Adrenal gland (tissue), 9 donors: ENCODE measurements at regions not wholly inside any gene's neighbourhood (a gene's known extent, or its start where the extent isn't known, plus 50 kb on each side); places are given as distances from the start of the nearest gene placed in this dataset.

Experiments
- DNase-seq, 7 donors: peaks; one replicate each; pipeline ENCODE4 v3.0.0-alpha.2; 2019 to 2020
- H3K27ac ChIP-seq, 5 donors: fragments of 200-600 bp; sonication (generic) in 4 of 5; 1 replicate in 3 of 5; 2 replicates in 2 of 5; pipeline versions ENCODE4 v1.5.1 to v1.8.0; 2016 to 2020; ENCODE audit warnings: mild to moderate bottlenecking in 1 of 5
- H3K27me3 ChIP-seq: fragments of 200-600 bp; 2 replicates; pipeline ENCODE4 v1.8.0; 2021
- H3K36me3 ChIP-seq, 2 donors: fragments of 200-600 bp; replicated peaks in 1 of 2; 1 replicate in 1 of 2; 2 replicates in 1 of 2; pipeline versions ENCODE4 v1.5.1 to v1.8.0; 2018 to 2022
- H3K4me1 ChIP-seq, 2 donors: fragments of 200-600 bp; replicated peaks in 1 of 2; 1 replicate in 1 of 2; 2 replicates in 1 of 2; pipeline versions ENCODE4 v1.5.1 to v1.8.0; 2018 to 2021
- H3K4me3 ChIP-seq, 4 donors: fragments of 200-600 bp; sonication (generic) in 3 of 4; one replicate each; pipeline ENCODE4 v1.5.1; 2016 to 2018
- H3K9me3 ChIP-seq, 3 donors: fragments of 200-600 bp; sonication (generic) in 1 of 3; replicated peaks in 1 of 3; 1 replicate in 2 of 3; 2 replicates in 1 of 3; pipeline versions ENCODE4 v1.5.1 to v1.8.0; 2016 to 2021
- POLR2A ChIP-seq, 2 donors: fragments of 450-650 bp; IDR thresholded peaks; one replicate each; pipeline ENCODE4 v1.6.1; 2017; ENCODE audit warnings: antibody characterized with exemption in 2 of 2, mild to moderate bottlenecking in 2 of 2, moderate library complexity in 1 of 2
- WGBS, 4 donors: extraction: QIAGEN DNeasy Blood & Tissue Kit in 2 of 4; methylation state at CpG; one replicate each; pipeline versions ENCODE4 v1.1.5 to v1.1.7; 2013 to 2017; 5-methylcytosine and 5-hydroxymethylcytosine counted together
- intact Hi-C, 2 donors: fragments of 100-400 bp; cut with DNase I; formaldehyde crosslinking; loops; one replicate each; pipeline versions ENCODE4 v1.14.1 to v1.15.0; 2022 to 2023
- TF ChIP-seq, protein P1 (sequence below), 6 experiments: fragments of 450-650 bp in 4 of 6; fragments of 200-600 bp in 2 of 6; sonication (generic) in 1 of 6; IDR thresholded peaks; 1 replicate in 5 of 6; 2 replicates in 1 of 6; pipeline versions ENCODE4 v1.5.1 to v1.8.0; 2016 to 2021; ENCODE audit warnings: antibody characterized with exemption in 6 of 6, mild to moderate bottlenecking in 2 of 6, moderate library complexity in 1 of 6
- donor health status: healthy with polysubstance abuse.
- donor health status: Bipolar disorder and iron deficiency.
- donor health status: DM: yes; HTN: yes; CAD: no.
- donor health status: DM: no; HTN: no; CAD: no.
- donor health status: DM: no; HTN: no; CAD: no.

DNA sequence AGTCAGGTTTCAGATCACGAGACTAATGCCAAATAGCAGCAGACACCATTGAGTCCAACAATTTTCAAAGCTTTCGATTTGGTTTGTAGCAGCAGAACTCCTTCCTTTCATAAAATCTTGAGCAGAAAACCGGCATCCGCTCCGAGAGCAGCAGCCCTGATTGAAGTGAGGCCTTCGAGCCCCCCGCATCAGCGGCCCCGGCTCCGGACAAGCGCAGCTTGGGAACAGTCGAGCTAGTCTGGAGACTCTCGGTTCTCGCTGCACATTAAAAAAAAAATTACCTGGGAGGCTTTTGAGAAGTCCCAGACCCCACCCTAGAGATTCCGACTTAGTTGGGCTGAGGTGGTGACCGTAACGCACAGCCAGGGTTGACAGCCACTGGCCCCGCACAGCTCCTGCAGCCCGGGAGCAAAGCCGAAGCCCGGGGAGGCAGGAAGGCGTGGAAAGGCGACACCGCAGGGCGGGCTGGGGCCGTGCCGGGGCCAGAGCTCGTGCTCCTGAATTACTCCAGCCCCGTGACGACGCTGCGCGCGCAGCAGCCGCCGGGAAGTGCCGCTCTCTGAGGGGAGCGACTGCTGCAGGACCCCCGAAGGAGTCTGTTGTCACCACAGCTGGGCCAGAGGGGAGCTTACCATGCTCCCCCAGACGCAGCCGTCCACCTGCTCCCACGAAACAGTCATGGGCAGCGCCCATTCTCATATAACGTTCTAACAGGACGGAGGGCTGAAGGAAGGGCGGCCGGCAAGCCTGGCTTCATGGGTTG is 57.8 kb downstream of the SPATA19 start:
- Histone ChIP-seq H3K9me3 (no peaks in the 10 kb centered on the region), H3K27me3 (peaks cover 2% of the 10 kb centered on the region), H3K36me3 (no peaks in the 10 kb centered on the region), H3K4me3 (no peak overlapping the region), H3K4me1 (no peaks in the 10 kb centered on the region), H3K27ac (no peak overlapping the region)
- intact Hi-C loops: no loop called here
- no peak for TF ChIP-seq POLR2A (IDR thresholded peaks at IDR 0.05)
- TF ChIP-seq, protein P1, sequence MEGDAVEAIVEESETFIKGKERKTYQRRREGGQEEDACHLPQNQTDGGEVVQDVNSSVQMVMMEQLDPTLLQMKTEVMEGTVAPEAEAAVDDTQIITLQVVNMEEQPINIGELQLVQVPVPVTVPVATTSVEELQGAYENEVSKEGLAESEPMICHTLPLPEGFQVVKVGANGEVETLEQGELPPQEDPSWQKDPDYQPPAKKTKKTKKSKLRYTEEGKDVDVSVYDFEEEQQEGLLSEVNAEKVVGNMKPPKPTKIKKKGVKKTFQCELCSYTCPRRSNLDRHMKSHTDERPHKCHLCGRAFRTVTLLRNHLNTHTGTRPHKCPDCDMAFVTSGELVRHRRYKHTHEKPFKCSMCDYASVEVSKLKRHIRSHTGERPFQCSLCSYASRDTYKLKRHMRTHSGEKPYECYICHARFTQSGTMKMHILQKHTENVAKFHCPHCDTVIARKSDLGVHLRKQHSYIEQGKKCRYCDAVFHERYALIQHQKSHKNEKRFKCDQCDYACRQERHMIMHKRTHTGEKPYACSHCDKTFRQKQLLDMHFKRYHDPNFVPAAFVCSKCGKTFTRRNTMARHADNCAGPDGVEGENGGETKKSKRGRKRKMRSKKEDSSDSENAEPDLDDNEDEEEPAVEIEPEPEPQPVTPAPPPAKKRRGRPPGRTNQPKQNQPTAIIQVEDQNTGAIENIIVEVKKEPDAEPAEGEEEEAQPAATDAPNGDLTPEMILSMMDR (IDR thresholded peaks at IDR 0.05): no peak
- 9 to 28% (median 15%) methylated on average over 22 to 47 of the region's 47 CpGs for WGBS, 4 donors
- peak in 1 of 7 donors; percentile 10 for DNase-seq

DNA sequence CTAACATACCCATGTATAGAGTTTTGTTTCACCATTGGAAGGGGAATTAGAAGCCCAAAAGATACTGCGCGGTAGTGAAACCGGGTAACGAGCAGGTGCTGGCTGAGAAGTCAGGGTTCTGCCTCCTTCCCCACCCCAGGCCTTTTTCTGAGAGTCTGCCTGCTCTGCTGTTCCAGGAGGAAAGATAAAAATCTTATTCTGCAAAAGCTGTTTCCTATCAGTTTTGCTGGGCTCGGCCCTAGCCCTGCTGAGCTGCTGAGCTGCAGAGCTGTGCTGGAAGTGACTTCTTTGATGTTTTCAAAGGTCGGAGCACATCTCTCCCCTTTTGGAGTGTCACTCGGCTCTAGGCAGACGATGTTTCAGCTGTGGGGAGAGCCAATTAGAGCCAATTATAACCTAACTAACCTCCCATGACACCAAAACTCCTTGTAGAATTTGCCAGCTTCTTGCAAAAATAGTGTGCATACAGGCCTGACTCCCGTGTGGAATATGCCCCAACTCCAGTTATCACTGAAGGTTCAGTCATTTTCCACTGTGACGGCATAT is 59.4 kb downstream of the SPATA19 start:
- H3K36me3 ChIP-seq: no peaks in the 10 kb centered on the region
- H3K4me1 ChIP-seq: no peaks in the 10 kb centered on the region
- peaks cover 2% of the 10 kb centered on the region for H3K27me3 ChIP-seq
- intact Hi-C loops: no loop called here
- TF ChIP-seq, protein P1 (IDR thresholded peaks at IDR 0.05): no peak
- no peak for TF ChIP-seq POLR2A (IDR thresholded peaks at IDR 0.05)
- H3K4me3 ChIP-seq: no peak overlapping the region
- H3K9me3 ChIP-seq: no peaks in the 10 kb centered on the region
- H3K27ac ChIP-seq: no peak overlapping the region
- WGBS, 4 donors: 56 to 62% (median 60%) methylated on average over 10 of the region's 10 CpGs
- DNase-seq: no peak

DNA sequence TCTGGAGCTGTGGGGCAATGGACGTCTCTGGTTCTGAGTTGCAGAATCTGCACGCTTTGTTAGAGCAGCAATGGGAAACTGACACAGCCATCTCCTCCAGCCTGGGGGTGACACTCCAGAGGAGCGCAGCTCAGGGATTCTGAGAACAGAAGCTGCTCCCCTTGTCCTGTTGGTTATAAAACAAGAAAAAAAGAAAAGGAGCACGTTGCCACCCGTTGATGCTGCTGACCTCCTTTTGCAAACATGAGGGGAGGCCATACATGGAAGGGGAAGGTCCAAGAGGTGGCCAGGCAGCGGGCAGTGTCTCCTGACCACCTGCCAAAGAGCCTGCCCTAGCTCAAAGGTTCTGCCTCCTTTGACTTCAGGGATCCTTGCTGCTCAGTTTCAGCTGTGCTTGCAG is 61.0 kb downstream of the SPATA19 start:
- Histone ChIP-seq H3K36me3 (no peaks in the 10 kb centered on the region), H3K9me3 (no peaks in the 10 kb centered on the region), H3K4me3 (no peak overlapping the region), H3K27me3 (peaks cover 2% of the 10 kb centered on the region), H3K4me1 (no peaks in the 10 kb centered on the region), H3K27ac (no peak overlapping the region)
- intact Hi-C loops: no loop called here
- no peak for DNase-seq
- WGBS, 4 donors: 77 to 87% (median 81%) methylated on average over 6 of the region's 6 CpGs
- no peak for TF ChIP-seq POLR2A (IDR thresholded peaks at IDR 0.05)
- TF ChIP-seq, protein P1 (IDR thresholded peaks at IDR 0.05): no peak

DNA sequence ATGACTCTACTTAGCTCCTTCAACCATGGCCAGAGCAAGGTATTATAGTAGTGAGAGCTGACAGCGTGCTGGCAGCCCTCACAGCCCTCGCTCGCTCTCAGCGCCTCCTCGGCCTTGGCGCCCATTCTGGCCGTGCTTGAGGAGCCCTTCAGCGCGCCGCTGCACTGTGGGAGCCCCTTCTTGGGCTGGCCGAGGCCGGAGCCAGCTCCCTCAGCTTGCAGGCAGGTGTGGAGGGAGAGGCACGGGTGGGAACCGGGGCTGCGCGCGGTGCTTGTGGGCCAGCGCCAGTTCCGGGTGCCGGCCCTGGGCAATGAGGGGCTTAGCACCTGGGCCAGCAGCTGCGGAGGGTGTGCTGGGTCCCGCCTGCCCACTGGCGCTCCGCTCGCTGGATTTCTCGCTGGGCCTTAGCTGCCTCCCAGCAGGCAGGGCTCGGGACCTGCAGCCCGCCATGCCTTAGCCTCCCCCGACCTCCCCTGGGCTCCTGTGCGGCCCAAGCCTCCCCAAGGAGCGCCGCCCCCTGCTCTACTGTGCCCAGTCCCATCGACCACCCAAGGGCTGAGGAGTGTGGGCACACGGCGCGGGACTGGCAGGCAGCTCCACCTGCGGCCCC is 63.1 kb downstream of the SPATA19 start:
- no peaks in the 10 kb centered on the region for H3K4me1 ChIP-seq
- TF ChIP-seq POLR2A (IDR thresholded peaks at IDR 0.05): no peak
- TF ChIP-seq, protein P1 (IDR thresholded peaks at IDR 0.05): no peak
- H3K9me3 ChIP-seq: no peaks in the 10 kb centered on the region
- 83 to 93% (median 89%) methylated on average over 2 to 37 of the region's 37 CpGs for WGBS, 4 donors
- H3K27ac ChIP-seq: no peak overlapping the region
- H3K27me3 ChIP-seq: no peaks in the 10 kb centered on the region
- H3K4me3 ChIP-seq: no peak overlapping the region
- H3K36me3 ChIP-seq: no peaks in the 10 kb centered on the region
- no peak for DNase-seq
- intact Hi-C loops: no loop called here
